HCT116 (cell line): ENCODE measurements at regions not wholly inside any gene's neighbourhood (a gene's known extent, or its start where the extent isn't known, plus 50 kb on each side); places are given as distances from the start of the nearest gene placed in this dataset.

Experiments used
- CEBPB ChIP-seq: IDR thresholded peaks from 2 replicates; pipeline ENCODE4 v1.6.1; 2012; ENCODE audit warnings: low read depth
- CTCF ChIP-seq, 3 experiments: fragments of 200-600 bp in 1 of 3; sonication (generic) in 1 of 3; IDR thresholded peaks in 2 of 3; conservative IDR thresholded peaks in 1 of 3; 2 replicates each; pipeline ENCODE4 v1.5.1; 2012 to 2017; ENCODE audit warnings: low read depth in 2 of 3, low read length in 2 of 3, antibody characterized with exemption in 1 of 3, borderline replicate concordance in 1 of 3, control low read depth in 1 of 3, mild to moderate bottlenecking in 1 of 3, mixed read lengths in 1 of 3, mixed run types in 1 of 3, moderate library complexity in 1 of 3; ENCODE audit not compliant: insufficient read depth in 1 of 3
- EGR1 ChIP-seq: IDR thresholded peaks from 2 replicates; pipeline ENCODE4 v1.6.1; 2012; ENCODE audit warnings: low read depth
- ELF1 ChIP-seq: IDR thresholded peaks from 2 replicates; pipeline ENCODE4 v1.6.1; 2012; ENCODE audit warnings: low read depth, borderline replicate concordance
- FOSL1 ChIP-seq: IDR thresholded peaks from 2 replicates; pipeline ENCODE4 v1.6.1; 2012; ENCODE audit warnings: low read depth
- POLR2A ChIP-seq: IDR thresholded peaks from 2 replicates; pipeline ENCODE4 v1.7.0; 2011; ENCODE audit warnings: borderline replicate concordance; ENCODE audit not compliant: insufficient read depth, insufficient read length; ENCODE audit errors: extremely low read depth
- POLR2AphosphoS5 ChIP-seq: IDR thresholded peaks from 2 replicates; pipeline ENCODE4 v1.6.1; 2011; ENCODE audit warnings: mild to moderate bottlenecking, low read depth, low read length, moderate library complexity
- RAD21 ChIP-seq: IDR thresholded peaks from 2 replicates; pipeline ENCODE4 v1.6.1; 2012; ENCODE audit warnings: low read depth, mild to moderate bottlenecking

GRCh38 chr15:95839367-95839782 is 491.1 kb upstream of the NR2F2 start:
- TF ChIP-seq FOSL1, result no peak
- no peak for TF ChIP-seq POLR2A
- no peak for TF ChIP-seq EGR1
- no peak for TF ChIP-seq CTCF (IDR thresholded peaks at IDR 0.05 in 2 of 3, conservative IDR thresholded peaks at IDR 0.05 in 1 of 3; ENCODE audit: borderline replicate concordance in 1 of 3, insufficient read depth in 1 of 3, low read depth in 2 of 3, low read length in 2 of 3)
- TF ChIP-seq ELF1, result no peak
- TF ChIP-seq POLR2AphosphoS5, result no peak
- no peak for TF ChIP-seq RAD21
- no peak for TF ChIP-seq CEBPB
